ENCODE measurements at regions not wholly inside any gene's neighbourhood (a gene's known extent, or its start where the extent isn't known, plus 50 kb on each side); places are given as distances from the start of the nearest gene placed in this dataset. TPM values are rescaled to one million over a fixed set of nuclear protein-coding genes. Genes with fewer than 3 reads are reported as not detected.
"Not testable (repeated sequence)": the region's sequence is repeated elsewhere in the genome, so short reads cannot be mapped to it uniquely, and the experiment has no call there.

DNA sequence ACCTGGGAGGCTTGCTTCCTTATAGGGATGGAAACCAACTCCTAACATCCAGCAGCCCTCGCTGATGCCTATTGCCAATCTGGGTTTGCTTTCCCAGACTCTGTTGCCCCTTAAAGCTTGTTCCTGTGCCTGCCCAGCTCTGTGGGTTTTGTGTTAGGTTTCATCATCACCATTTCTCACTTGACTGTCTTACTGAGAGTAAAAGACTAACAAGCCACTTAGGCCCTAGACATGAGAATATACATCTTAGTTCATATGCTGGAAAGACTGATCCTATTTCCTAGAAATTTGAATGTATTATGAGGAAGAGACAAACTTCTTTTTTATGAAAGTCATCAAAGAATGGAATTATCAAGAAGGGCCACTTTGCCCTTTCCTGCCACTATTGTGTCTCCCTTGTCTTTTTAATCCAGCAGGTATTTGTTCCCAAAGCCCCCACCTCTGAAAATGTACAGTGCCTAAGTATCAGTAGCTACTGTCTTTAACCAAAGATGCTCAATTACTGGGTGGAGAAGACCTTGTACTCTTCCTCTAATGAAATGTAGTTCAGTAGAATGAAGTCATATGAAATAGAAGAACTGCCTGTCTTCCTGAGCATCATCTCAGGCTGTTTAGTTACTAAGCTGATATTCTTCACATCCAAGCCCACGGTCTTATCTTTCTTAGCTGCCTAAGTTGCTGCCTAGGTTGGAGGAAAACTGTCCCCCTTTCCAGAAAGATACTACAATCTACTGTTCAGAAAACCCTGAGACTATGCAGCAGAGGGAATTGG, 59.8 kb upstream of the ZPLD1 start (continued):
- TF ChIP-seq GABPA (IDR thresholded peaks at IDR 0.05 in 1 of 2, conservative IDR thresholded peaks at IDR 0.05 in 1 of 2) (no peak), FOXA1 (IDR thresholded peaks at IDR 0.05) (no peak), EGR1 (IDR thresholded peaks at IDR 0.05; ENCODE audit: low read depth in 2 of 2) (no peak), HNF4G (IDR thresholded peaks at IDR 0.05) (no peak), JUND (IDR thresholded peaks at IDR 0.05) (no peak)
- TF ChIP-seq, protein P1, sequence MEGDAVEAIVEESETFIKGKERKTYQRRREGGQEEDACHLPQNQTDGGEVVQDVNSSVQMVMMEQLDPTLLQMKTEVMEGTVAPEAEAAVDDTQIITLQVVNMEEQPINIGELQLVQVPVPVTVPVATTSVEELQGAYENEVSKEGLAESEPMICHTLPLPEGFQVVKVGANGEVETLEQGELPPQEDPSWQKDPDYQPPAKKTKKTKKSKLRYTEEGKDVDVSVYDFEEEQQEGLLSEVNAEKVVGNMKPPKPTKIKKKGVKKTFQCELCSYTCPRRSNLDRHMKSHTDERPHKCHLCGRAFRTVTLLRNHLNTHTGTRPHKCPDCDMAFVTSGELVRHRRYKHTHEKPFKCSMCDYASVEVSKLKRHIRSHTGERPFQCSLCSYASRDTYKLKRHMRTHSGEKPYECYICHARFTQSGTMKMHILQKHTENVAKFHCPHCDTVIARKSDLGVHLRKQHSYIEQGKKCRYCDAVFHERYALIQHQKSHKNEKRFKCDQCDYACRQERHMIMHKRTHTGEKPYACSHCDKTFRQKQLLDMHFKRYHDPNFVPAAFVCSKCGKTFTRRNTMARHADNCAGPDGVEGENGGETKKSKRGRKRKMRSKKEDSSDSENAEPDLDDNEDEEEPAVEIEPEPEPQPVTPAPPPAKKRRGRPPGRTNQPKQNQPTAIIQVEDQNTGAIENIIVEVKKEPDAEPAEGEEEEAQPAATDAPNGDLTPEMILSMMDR (IDR thresholded peaks at IDR 0.05; ENCODE audit: low read depth, low read length, missing input control), result no peak
- TF ChIP-seq, protein P2, sequence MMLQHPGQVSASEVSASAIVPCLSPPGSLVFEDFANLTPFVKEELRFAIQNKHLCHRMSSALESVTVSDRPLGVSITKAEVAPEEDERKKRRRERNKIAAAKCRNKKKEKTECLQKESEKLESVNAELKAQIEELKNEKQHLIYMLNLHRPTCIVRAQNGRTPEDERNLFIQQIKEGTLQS (IDR thresholded peaks at IDR 0.05), result no peak

DNA sequence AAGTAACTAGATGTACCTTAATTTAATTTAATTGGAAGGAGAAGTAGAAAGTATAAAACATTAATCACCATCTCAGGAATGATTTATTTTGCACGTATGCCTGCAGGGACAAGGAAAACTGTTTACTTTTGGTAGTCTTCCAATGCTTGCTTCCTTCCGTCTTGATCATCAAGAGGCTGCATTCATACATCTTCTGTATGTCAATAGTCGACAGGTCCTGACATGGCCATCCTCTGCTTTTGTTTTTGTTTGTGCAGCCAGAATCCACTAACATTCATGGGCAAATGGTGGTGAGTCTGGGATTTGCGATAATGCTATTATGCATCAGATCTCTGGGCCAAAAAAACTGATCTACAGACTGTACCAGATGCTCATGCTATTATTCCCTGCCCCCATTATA, 56.6 kb upstream of the ZPLD1 start:
- Histone ChIP-seq H3K9me3 (ENCODE audit: control insufficient read depth in 4 of 4, low read length in 3 of 4) (no peaks in the 10 kb centered on the region), H3K27me3 (ENCODE audit: control insufficient read depth in 4 of 4, insufficient read depth in 4 of 4, low read length in 3 of 4) (no peaks in the 10 kb centered on the region)
- WGBS, result 82% methylated on average over 4 of the region's 4 CpGs

DNA sequence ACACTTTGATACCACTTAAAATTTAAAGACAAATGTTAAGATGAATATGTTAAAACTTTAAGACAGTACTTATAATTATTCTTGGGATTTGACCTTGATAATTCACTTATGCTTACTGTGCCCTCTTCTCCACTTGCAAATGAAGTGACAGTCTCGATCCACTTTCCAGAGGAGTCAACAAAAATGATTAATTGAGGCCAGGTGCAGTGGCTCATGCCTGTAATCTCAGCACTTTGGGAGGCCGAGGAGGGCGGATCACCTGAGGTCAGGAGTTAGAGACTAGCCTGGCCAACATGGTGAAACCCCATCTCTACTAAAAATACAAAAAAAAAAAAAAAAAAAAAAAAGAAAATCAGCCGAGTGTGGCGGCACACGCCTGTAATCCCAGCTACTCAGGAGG, 52.6 kb upstream of the ZPLD1 start:
- H3K27ac ChIP-seq (ENCODE audit: low read depth in 1 of 2, low read length in 2 of 2); DNase-seq (ENCODE audit: low spot score); H3K27me3 ChIP-seq (ENCODE audit: control insufficient read depth in 4 of 4, insufficient read depth in 4 of 4, low read length in 3 of 4); H3K9me3 ChIP-seq (ENCODE audit: control insufficient read depth in 4 of 4, low read length in 3 of 4); H3K4me1 ChIP-seq (ENCODE audit: control insufficient read depth in 4 of 4, insufficient read depth in 4 of 4, low read length in 3 of 4); H3K9ac ChIP-seq (ENCODE audit: low read depth in 1 of 2, low read length in 2 of 2); H3K36me3 ChIP-seq (ENCODE audit: control insufficient read depth in 4 of 4, insufficient read depth in 3 of 4, low read depth in 1 of 4, low read length in 3 of 4); H3K4me3 ChIP-seq (ENCODE audit: low read depth in 1 of 3, low read length in 3 of 3): not testable (repeated sequence)
- WGBS, result 86% methylated on average over 6 of the region's 6 CpGs

More for the DNA sequence above, 56.6 kb upstream of the ZPLD1 start:
- Histone ChIP-seq H3K27ac (ENCODE audit: low read depth in 1 of 2, low read length in 2 of 2) (no peak overlapping the region), H3K4me3 (ENCODE audit: low read depth in 1 of 3, low read length in 3 of 3) (no peak overlapping the region), H3K9ac (ENCODE audit: low read depth in 1 of 2, low read length in 2 of 2) (no peak overlapping the region), H3K4me1 (ENCODE audit: control insufficient read depth in 4 of 4, insufficient read depth in 4 of 4, low read length in 3 of 4) (no peaks in the 10 kb centered on the region), H3K36me3 (ENCODE audit: control insufficient read depth in 4 of 4, insufficient read depth in 3 of 4, low read depth in 1 of 4, low read length in 3 of 4) (no peaks in the 10 kb centered on the region)
- TF ChIP-seq FOXA2 (IDR thresholded peaks at IDR 0.05) (no peak), RXRA (IDR thresholded peaks at IDR 0.05) (no peak), JUND (IDR thresholded peaks at IDR 0.05) (no peak), HNF4G (IDR thresholded peaks at IDR 0.05) (no peak), NR2F2 (IDR thresholded peaks at IDR 0.05) (no peak), EGR1 (IDR thresholded peaks at IDR 0.05; ENCODE audit: low read depth in 2 of 2) (no peak)
- TF ChIP-seq, protein P3, sequence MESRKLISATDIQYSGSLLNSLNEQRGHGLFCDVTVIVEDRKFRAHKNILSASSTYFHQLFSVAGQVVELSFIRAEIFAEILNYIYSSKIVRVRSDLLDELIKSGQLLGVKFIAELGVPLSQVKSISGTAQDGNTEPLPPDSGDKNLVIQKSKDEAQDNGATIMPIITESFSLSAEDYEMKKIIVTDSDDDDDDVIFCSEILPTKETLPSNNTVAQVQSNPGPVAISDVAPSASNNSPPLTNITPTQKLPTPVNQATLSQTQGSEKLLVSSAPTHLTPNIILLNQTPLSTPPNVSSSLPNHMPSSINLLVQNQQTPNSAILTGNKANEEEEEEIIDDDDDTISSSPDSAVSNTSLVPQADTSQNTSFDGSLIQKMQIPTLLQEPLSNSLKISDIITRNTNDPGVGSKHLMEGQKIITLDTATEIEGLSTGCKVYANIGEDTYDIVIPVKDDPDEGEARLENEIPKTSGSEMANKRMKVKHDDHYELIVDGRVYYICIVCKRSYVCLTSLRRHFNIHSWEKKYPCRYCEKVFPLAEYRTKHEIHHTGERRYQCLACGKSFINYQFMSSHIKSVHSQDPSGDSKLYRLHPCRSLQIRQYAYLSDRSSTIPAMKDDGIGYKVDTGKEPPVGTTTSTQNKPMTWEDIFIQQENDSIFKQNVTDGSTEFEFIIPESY (IDR thresholded peaks at IDR 0.05), result no peak
- TF ChIP-seq, protein P2 (IDR thresholded peaks at IDR 0.05), result no peak
- DNase-seq (ENCODE audit: low spot score), result no peak

Small RNA genes in the stretch of these regions (small RNA-seq; reads per million reads assigned to genes)
- gene AC106712.1 (not detected), gene RF00019 (not detected)
